GM21515 (cell line): ENCODE measurements at regions not wholly inside any gene's neighbourhood (a gene's known extent, or its start where the extent isn't known, plus 50 kb on each side); places are given as distances from the start of the nearest gene placed in this dataset.
"Not testable (repeated sequence)": the region's sequence is repeated elsewhere in the genome, so short reads cannot be mapped to it uniquely, and the experiment has no call there.

ENCODE experiments used
- ATAC-seq: cut with Tn5 transposase; IDR thresholded peaks from one replicate; pipeline ENCODE4 v1.9.1; 2021; ENCODE audit not compliant: unreplicated experiment

GRCh38 chr10:27347827-27348207 is 107.2 kb upstream of the ACBD5 start:
- ATAC-seq, result not testable (repeated sequence)

- ATAC-seq, result peak; percentile 57
These were observed 104.9 kb upstream of the ACBD5 start for GRCh38 chr10:27345455-27345920.

- peak; percentile 51 for ATAC-seq
These were observed 104.2 kb upstream of the ACBD5 start for GRCh38 chr10:27344568-27345454.

- no peak for ATAC-seq
These were observed 100.4 kb upstream of the ACBD5 start for GRCh38 chr10:27341001-27341400.

GRCh38 chr10:27335246-27335645 is 94.6 kb upstream of the ACBD5 start:
- not testable (repeated sequence) for ATAC-seq

GRCh38 chr10:27330074-27330473 is 89.5 kb upstream of the ACBD5 start:
- ATAC-seq, result no peak

- ATAC-seq, result no peak
These were observed 88.3 kb upstream of the ACBD5 start for GRCh38 chr10:27328946-27329345.

GRCh38 chr10:27326748-27327147 is 86.2 kb upstream of the ACBD5 start:
- not testable (repeated sequence) for ATAC-seq

GRCh38 chr10:27319752-27320431 is 79.3 kb upstream of the ACBD5 start:
- ATAC-seq, result peak; percentile 78

GRCh38 chr10:27319139-27319538 is 78.5 kb upstream of the ACBD5 start:
- ATAC-seq, result not testable (repeated sequence)

- ATAC-seq, result not testable (repeated sequence)
These were observed 74.5 kb upstream of the ACBD5 start for GRCh38 chr10:27315082-27315481.

- not testable (repeated sequence) for ATAC-seq
These were observed 73.0 kb upstream of the ACBD5 start for GRCh38 chr10:27313586-27313985.

- no peak for ATAC-seq
These were observed 72.3 kb upstream of the ACBD5 start for GRCh38 chr10:27312854-27313253.

- not testable (repeated sequence) for ATAC-seq
These were observed 71.2 kb upstream of the ACBD5 start for GRCh38 chr10:27311809-27312208.

GRCh38 chr10:27298522-27298850 is 57.9 kb upstream of the ACBD5 start:
- ATAC-seq, result not testable (repeated sequence)

- no peak for ATAC-seq
These were observed 57.4 kb upstream of the ACBD5 start for GRCh38 chr10:27297844-27298521.

GRCh38 chr10:27296285-27296684 is 55.7 kb upstream of the ACBD5 start:
- ATAC-seq, result not testable (repeated sequence)

GRCh38 chr10:27291253-27291895 is 50.8 kb upstream of the ACBD5 start:
- ATAC-seq, result peak; percentile 82
